Astrocyte of the spinal cord (primary cell): ENCODE measurements at regions not wholly inside any gene's neighbourhood (a gene's known extent, or its start where the extent isn't known, plus 50 kb on each side); places are given as distances from the start of the nearest gene placed in this dataset.

ENCODE experiments used
- DNase-seq: peaks from one replicate; pipeline ENCODE4 v3.0.0; 2011; ENCODE audit warnings: low read depth, low spot score
- H3K4me3 ChIP-seq: 2 replicates; pipeline ENCODE4 v1.5.1; 2011; ENCODE audit warnings: low read depth, mild to moderate bottlenecking, low read length, moderate library complexity
- in situ Hi-C: cut with HindIII; loops from 2 replicates; pipeline ENCODE4 v1.10.0; 2017; ENCODE audit warnings: low sequenced_read_pairs
- TF ChIP-seq, protein P1 (sequence below): IDR thresholded peaks from 2 replicates; pipeline ENCODE4 v1.5.1; 2012; ENCODE audit warnings: low read depth, mild to moderate bottlenecking, low read length, inconsistent platforms

DNA sequence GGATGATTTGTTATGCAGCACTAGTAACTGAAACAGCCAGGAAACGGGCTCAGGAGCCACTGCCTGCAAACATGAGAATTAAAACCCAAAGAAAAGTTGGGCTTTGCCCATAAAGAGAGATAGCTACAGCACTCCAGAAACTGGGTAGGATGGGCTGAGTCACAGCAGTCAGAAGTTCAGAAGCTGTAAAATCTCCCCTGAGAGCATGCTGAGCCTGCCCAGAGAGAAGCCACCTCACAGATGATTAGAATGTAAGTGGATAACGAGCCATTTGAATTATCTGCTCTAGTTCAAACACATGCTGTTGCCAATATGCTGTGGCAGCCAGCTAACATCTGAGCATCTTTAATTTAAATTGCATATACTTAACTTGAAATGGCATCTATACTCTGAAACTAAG is 388.1 kb upstream of the ACVR2A start:
- H3K4me3 ChIP-seq = no peak overlapping the region
- in situ Hi-C loops = no loop called here
- DNase-seq = no peak
- TF ChIP-seq, protein P1, sequence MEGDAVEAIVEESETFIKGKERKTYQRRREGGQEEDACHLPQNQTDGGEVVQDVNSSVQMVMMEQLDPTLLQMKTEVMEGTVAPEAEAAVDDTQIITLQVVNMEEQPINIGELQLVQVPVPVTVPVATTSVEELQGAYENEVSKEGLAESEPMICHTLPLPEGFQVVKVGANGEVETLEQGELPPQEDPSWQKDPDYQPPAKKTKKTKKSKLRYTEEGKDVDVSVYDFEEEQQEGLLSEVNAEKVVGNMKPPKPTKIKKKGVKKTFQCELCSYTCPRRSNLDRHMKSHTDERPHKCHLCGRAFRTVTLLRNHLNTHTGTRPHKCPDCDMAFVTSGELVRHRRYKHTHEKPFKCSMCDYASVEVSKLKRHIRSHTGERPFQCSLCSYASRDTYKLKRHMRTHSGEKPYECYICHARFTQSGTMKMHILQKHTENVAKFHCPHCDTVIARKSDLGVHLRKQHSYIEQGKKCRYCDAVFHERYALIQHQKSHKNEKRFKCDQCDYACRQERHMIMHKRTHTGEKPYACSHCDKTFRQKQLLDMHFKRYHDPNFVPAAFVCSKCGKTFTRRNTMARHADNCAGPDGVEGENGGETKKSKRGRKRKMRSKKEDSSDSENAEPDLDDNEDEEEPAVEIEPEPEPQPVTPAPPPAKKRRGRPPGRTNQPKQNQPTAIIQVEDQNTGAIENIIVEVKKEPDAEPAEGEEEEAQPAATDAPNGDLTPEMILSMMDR = no peak

DNA sequence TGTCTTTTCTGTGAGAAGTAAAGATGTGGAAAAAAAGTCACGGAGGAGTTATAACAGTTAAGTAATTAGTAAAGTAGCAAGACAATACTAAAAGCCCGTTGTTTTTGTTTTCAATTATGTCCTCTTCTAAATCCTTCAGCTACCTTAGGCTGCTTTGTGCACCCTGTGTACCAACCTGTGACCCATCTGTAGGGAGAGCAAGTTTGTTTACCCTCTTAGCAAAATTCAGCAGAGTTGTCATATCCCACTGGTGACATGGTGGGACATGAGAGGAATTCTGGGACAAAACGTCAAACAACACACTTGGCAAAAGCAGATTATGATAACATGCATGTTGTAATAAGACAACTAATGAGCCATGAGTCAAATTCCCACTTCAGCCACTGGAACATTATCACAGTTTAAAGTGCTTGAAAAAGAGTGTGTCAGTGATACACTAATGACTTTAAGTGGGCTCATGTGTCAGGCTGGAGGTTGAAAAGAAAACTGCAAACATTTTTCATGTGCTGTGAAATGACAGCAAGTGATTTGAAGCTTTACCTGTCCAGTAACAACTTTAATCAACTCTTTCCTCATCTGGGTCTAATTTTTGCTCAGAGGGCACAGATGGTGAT is 392.8 kb upstream of the ACVR2A start:
- no peak for DNase-seq
- in situ Hi-C loops = no loop called here
- TF ChIP-seq, protein P1 = no peak
- H3K4me3 ChIP-seq = no peak overlapping the region

DNA sequence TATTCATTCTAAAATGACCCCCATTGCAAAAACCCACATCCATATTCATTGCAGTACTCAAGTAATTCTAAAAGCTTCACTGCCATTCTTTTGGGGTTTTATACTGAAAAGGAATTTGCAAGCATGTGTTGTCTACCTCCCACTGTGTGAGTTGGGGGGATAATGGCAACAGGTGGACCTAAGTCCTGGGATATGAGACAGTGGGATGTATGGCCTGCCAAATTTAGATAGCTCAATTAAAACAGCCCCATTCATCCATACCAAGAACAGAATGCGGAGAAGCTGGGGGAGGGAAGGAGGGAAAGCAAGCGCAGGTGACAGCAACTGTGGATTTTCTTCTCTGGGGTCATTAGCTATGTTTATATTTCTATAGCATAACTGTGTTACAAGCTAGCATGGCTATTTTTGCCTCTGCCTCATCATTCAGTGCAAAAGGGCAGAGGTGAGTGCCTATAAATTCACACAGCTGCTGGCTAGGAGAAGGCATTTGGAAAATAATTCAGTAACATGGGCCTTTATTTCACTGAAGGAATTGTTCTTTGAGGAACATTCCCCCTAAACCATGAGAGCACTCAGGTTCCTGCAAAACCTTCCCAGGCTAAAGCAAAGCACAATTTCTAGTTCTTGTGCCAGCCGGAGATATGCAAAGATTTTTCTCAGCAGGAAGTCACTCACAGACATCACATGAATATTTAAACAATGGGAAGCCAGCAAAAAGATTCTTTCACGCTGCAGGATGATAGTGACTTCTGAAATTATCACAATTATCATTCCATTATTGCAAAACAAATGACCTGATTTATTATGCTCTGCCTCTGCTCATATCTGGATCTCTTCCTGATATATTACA is 393.9 kb upstream of the ACVR2A start:
- TF ChIP-seq, protein P1 = no peak
- DNase-seq = no peak
- in situ Hi-C loops = no loop called here
- H3K4me3 ChIP-seq = no peak overlapping the region

DNA sequence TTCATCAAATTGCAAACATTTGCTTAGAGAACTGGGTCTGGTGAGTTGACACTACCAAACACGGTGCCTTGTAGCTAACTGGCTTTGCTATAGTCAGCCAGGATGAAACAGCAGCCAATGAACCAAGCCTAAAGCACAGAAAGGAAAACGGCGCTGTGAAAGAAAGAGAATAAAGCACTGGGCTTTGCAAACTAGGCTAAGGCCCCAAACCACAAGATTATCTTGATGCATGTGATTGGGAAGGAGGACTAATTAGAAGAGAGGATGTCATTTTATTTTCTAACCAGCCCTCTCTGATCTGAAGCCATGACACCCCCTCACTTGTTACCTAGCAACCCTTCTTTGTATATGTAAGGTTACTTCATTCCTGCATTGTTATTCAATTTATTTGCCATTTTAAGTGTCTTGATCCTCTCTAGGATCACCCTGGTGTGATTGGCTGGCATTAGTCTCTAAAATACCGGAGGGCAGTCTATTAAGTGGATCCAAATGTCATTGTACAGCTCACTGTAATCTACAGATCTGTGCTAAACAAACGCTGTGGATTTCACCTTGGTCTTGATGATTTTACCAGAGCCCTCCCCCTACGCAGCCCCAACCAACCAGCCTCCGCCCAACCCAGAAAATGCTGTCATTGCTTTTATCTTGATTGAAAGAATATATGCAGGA is 395.4 kb upstream of the ACVR2A start:
- TF ChIP-seq, protein P1 = no peak
- no peak overlapping the region for H3K4me3 ChIP-seq
- DNase-seq = no peak
- in situ Hi-C loops = no loop called here

DNA sequence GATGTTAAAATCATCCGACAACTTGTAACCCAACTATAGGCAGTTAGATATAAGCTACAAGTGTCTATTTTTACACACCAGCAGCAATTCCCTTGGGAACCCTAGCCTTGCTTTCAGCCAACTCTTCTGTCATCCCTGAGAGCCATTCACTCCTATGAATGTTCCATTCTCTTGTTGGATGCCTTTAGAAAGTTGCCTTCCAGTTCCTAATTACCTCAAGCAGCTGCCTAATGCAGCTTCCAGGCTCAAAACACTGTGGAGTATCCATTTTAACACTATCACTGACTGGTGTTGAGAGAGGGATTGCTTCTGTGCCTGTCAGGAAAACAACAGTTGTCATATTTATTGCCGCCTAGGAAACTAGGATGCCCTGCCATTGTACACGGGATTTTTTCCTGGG is 402.0 kb upstream of the ACVR2A start:
- DNase-seq = no peak
- in situ Hi-C loops = no loop called here
- no peak overlapping the region for H3K4me3 ChIP-seq
- TF ChIP-seq, protein P1 = no peak

DNA sequence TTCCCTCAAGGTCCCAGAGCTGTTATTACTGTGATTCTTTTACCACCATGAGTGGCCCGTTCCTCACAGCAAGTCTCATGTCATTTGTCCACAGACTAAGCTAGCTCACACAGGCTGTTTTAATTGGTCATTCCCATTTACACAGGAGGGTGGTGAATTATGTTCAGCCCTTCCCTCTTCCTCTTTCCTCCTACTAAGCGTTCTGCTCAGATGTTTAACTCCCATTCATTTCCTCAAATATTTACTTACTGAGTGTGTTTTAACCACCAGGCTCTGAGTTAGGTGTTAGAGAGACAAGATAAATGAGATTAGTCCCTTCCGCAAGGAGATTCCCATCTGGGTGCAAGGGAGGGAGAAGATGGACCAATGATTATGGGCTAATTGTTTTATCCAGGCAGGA is 403.6 kb upstream of the ACVR2A start:
- TF ChIP-seq, protein P1 = no peak
- in situ Hi-C loops = no loop called here
- DNase-seq = no peak
- no peak overlapping the region for H3K4me3 ChIP-seq
